ENCODE measurements at regions not wholly inside any gene's neighbourhood (a gene's known extent, or its start where the extent isn't known, plus 50 kb on each side); places are given as distances from the start of the nearest gene placed in this dataset.

GRCh38 chr2:128695646-128696220, 377.1 kb upstream of the HS6ST1 start:
- H2AFZ ChIP-seq (ENCODE audit: low read depth, low read length), result no peak overlapping the region
- no peaks in the 10 kb centered on the region for H3K79me2 ChIP-seq (ENCODE audit: control insufficient read depth, insufficient read depth, low read length)
- H3K4me3 ChIP-seq, result no peak overlapping the region
- H3K9me1 ChIP-seq (ENCODE audit: control insufficient read depth, insufficient read depth, low read length), result no peaks in the 10 kb centered on the region
- no TSS peak for BruUV-seq (replicated peaks)
- H4K20me1 ChIP-seq (replicated peaks; ENCODE audit: control insufficient read depth, insufficient read depth, low read length), result no peaks in the 10 kb centered on the region
- DNase-seq (ENCODE audit: extremely low read depth in 1 of 4, low spot score in 3 of 4) (no peak), FAIRE-seq (no peak), ATAC-seq (no peak)
- POLR2A ChIA-PET, result no interaction called here
- WGBS (ENCODE audit: insufficient coverage, low coverage, missing lambda C conversion rate), result 0% methylated on average over 8 of the region's 8 CpGs
- peaks cover 0 to 42% of the 10 kb centered on the region in 2 experiments; a peak in 3 of 5 replicates for H3K27me3 ChIP-seq (ENCODE audit: control insufficient read depth in 2 of 2, insufficient read depth in 2 of 2, low read length in 2 of 2)
- in situ Hi-C loops (cut with MboI), result no loop called here
- H3K4me1 ChIP-seq (replicated peaks in 1 of 2; ENCODE audit: control insufficient read depth in 2 of 2, insufficient read depth in 2 of 2, low read length in 2 of 2), result no peaks in the 10 kb centered on the region
- no peaks in the 10 kb centered on the region for H3K9me3 ChIP-seq (replicated peaks; ENCODE audit: control insufficient read depth, insufficient read depth, low read depth, low read length)
- H3K27ac ChIP-seq (ENCODE audit: extremely low read depth, low read depth, low read length), result no peak overlapping the region
- no peaks in the 10 kb centered on the region for H3K36me3 ChIP-seq (ENCODE audit: control insufficient read depth, insufficient read depth, low read length)
- no peak for TF ChIP-seq ZNF408 (CRISPR knock-in tag; IDR thresholded peaks at IDR 0.05; ENCODE audit: low read depth)
- TF ChIP-seq USF2 (CRISPR knock-in tag; IDR thresholded peaks at IDR 0.05), result no peak
- TF ChIP-seq PHTF2 (CRISPR knock-in tag; IDR thresholded peaks at IDR 0.05), result no peak
- no peak for TF ChIP-seq HMG20A (CRISPR knock-in tag; conservative IDR thresholded peaks at IDR 0.05)
- TF ChIP-seq ZNF75A (CRISPR knock-in tag; IDR thresholded peaks at IDR 0.05), result no peak
- no peak for TF ChIP-seq TRIM25 (IDR thresholded peaks at IDR 0.05; ENCODE audit: borderline replicate concordance)
- TF ChIP-seq MCM7 (IDR thresholded peaks at IDR 0.05), result no peak
- TF ChIP-seq ZNF124 (CRISPR knock-in tag; IDR thresholded peaks at IDR 0.05), result no peak
- TF ChIP-seq FOXP1 (CRISPR knock-in tag; IDR thresholded peaks at IDR 0.05), result no peak
- no peak for TF ChIP-seq ZHX1 (conservative IDR thresholded peaks at IDR 0.05; ENCODE audit: low read length)
- TF ChIP-seq ETS1 (conservative IDR thresholded peaks at IDR 0.05; ENCODE audit: control insufficient read depth, low read depth, low read length), result no peak
- no peak for TF ChIP-seq RB1 (IDR thresholded peaks at IDR 0.05; ENCODE audit: low read depth)
- TF ChIP-seq NUFIP1 (IDR thresholded peaks at IDR 0.05; ENCODE audit: partially characterized antibody), result no peak
- intact Hi-C loops (cut with micrococcal nuclease), result no loop called here
- H3K4me2 ChIP-seq (ENCODE audit: insufficient read depth, low read length), result no peak overlapping the region
- CTCF ChIA-PET (ENCODE audit: low intra/inter-chr PET ratio), result no interaction called here
- no peak overlapping the region for H3K9ac ChIP-seq (ENCODE audit: insufficient read depth in 1 of 2, low read depth in 2 of 2, low read length in 2 of 2)
